GM12878 (cell line): ENCODE measurements at regions not wholly inside any gene's neighbourhood (a gene's known extent, or its start where the extent isn't known, plus 50 kb on each side); places are given as distances from the start of the nearest gene placed in this dataset.

Experiments used
- ATAC-seq: fragments of 200-7000 bp; cut with Tn5 transposase; 3 replicates; pipeline ENCODE4 v1.9.1; 2020; ENCODE audit warnings: mild to moderate bottlenecking, moderate library complexity
- BruUV-seq: library from RNA; stranded (reverse); fragments of 400-500 nt; replicated peaks from 2 replicates; lab custom pipeline; 2021; lab: Mats Ljungman, UMichigan
- CTCF ChIA-PET: fragments of 300-600 bp; sonication (Branson Sonifier 250); formaldehyde crosslinking; extraction: SDS; loops from one replicate; lab custom pipeline; 2021; ENCODE audit warnings: inconsistent platforms; lab: Yijun Ruan, JAX
- POLR2A ChIA-PET: fragments of 350-600 bp; formaldehyde crosslinking; extraction: SDS; loops from one replicate; lab custom pipeline; 2021; ENCODE audit warnings: inconsistent platforms; lab: Charles Lee
- RAD21 ChIA-PET: fragments of 300-600 bp; sonication (Branson Sonifier 250); formaldehyde crosslinking; loops from one replicate; lab custom pipeline; 2023; ENCODE audit warnings: antibody characterized with exemption; ENCODE audit not compliant: unreplicated experiment; lab: Charles Lee
- SMC1A ChIA-PET: fragments of 300-600 bp; sonication (Branson Sonifier 250); formaldehyde crosslinking; loops from one replicate; lab custom pipeline; 2023; ENCODE audit not compliant: unreplicated experiment, uncharacterized antibody; lab: Charles Lee
- DNase-seq: peaks from one replicate; pipeline ENCODE4 v3.0.0-alpha.2; 2011; ENCODE audit warnings: low read depth, low spot score
- FAIRE-seq: peaks from 3 replicates; lab custom pipeline; 2011; peaks lifted over from hg19 to GRCh38; lab: Jason Lieb, UNC
- H2AFZ ChIP-seq: 2 replicates; pipeline ENCODE4 v1.6.0; 2011; ENCODE audit warnings: low read depth, low read length, control low read depth; ENCODE audit not compliant: control insufficient read depth
- H3K27ac ChIP-seq: 2 replicates; pipeline ENCODE4 v1.5.1; 2011; ENCODE audit warnings: control low read depth; ENCODE audit not compliant: control insufficient read depth, insufficient read depth
- H3K27me3 ChIP-seq, 2 experiments: replicated peaks in 1 of 2; 2 replicates each; pipeline versions ENCODE4 v1.6.0 to v1.6.1; 2011; ENCODE audit warnings: low read length in 1 of 2; ENCODE audit not compliant: control insufficient read depth in 2 of 2, insufficient read depth in 2 of 2
- H3K36me3 ChIP-seq, 2 experiments: 2 replicates each; pipeline ENCODE4 v1.5.1; 2011; ENCODE audit warnings: low read length in 1 of 2; ENCODE audit not compliant: control insufficient read depth in 2 of 2, insufficient read depth in 2 of 2
- H3K4me1 ChIP-seq: 2 replicates; pipeline ENCODE4 v1.6.1; 2011; ENCODE audit warnings: mild to moderate bottlenecking, low read length, moderate library complexity, mixed read lengths; ENCODE audit not compliant: control insufficient read depth, insufficient read depth
- H3K4me2 ChIP-seq: 2 replicates; pipeline ENCODE4 v1.6.0; 2011; ENCODE audit warnings: control low read depth; ENCODE audit not compliant: control insufficient read depth, insufficient read depth
- H3K4me3 ChIP-seq: fragments of 200-600 bp; sonication (generic); 2 replicates; pipeline ENCODE4 v1.5.1; 2016
- H3K79me2 ChIP-seq: 2 replicates; pipeline ENCODE4 v1.6.0; 2011; ENCODE audit warnings: low read length; ENCODE audit not compliant: control insufficient read depth, insufficient read depth
- H3K9ac ChIP-seq: 2 replicates; pipeline ENCODE4 v1.8.0; 2011; ENCODE audit warnings: low read length, control low read depth, mixed read lengths; ENCODE audit not compliant: control insufficient read depth, insufficient read depth
- H3K9me3 ChIP-seq: replicated peaks from 3 replicates; pipeline ENCODE4 v1.5.1; 2011; ENCODE audit warnings: mild to moderate bottlenecking, low read length; ENCODE audit not compliant: control insufficient read depth, insufficient read depth
- H4K20me1 ChIP-seq: 2 replicates; pipeline ENCODE4 v1.6.0; 2011; ENCODE audit not compliant: control insufficient read depth, insufficient read depth
- ATF7 ChIP-seq: fragments of 450-650 bp; IDR thresholded peaks from 2 replicates; pipeline ENCODE4 v1.6.1; 2016; ENCODE audit warnings: low read depth, mild to moderate bottlenecking
- KLF5 ChIP-seq: fragments of 450-650 bp; IDR thresholded peaks from 2 replicates; pipeline ENCODE4 v1.6.1; 2014; ENCODE audit warnings: mild to moderate bottlenecking; ENCODE audit not compliant: partially characterized antibody
- MTA2 ChIP-seq: fragments of 450-650 bp; IDR thresholded peaks from 2 replicates; pipeline ENCODE4 v1.6.1; 2016; ENCODE audit warnings: low read depth, mild to moderate bottlenecking, moderate library complexity
- WGBS: methylation state at CpG from one replicate; pipeline ENCODE4 v1.1.6; 2016; ENCODE audit warnings: low lambda C conversion rate; ENCODE audit not compliant: insufficient replicate concordance, insufficient coverage; ENCODE audit errors: missing lambda C conversion rate; 5-methylcytosine and 5-hydroxymethylcytosine counted together
- in situ Hi-C: fragments of 300-500 bp; cut with MboI; formaldehyde crosslinking; loops from 9 replicates; pipeline ENCODE4 v1.14.3; 2018; ENCODE audit warnings: mixed read lengths
- intact Hi-C: fragments of 100-400 bp; cut with micrococcal nuclease; formaldehyde crosslinking; loops from one replicate; pipeline ENCODE4 v1.14.2; 2022; ENCODE audit not compliant: unreplicated experiment

DNA sequence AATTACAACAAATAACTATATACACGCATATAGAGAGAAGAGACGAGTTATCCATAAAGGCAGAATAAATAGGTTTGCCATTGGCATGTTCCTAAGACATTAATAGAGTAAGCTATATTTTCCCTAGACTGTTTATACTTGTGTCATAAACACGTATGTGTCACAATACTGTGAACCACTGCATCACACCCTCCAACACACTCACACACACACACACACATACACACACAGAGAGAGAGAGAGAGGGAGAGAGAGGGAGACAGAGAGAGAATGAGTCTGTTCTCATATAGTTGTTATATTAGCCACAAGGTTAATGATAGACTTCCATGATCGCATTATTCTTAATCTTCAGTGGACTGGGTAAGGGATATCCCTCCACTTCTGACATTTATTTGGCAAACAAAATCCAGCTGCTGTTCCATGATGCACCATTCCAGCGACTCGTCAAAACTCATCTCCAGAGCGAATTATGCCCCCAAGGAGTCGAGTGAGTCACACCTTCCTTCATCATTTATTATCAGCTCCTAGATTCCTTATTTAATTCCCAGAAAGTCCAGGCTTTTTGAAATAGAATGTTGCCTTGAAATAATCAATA lies 82.8 kb upstream of the HIVEP1 start:
- no peak for FAIRE-seq
- no peak for ATAC-seq
- Histone ChIP-seq H4K20me1 (no peaks in the 10 kb centered on the region), H2AFZ (no peak overlapping the region), H3K9me3 (no peaks in the 10 kb centered on the region; the same call in 2 of the 3 replicates), H3K4me1 (no peaks in the 10 kb centered on the region), H3K4me3 (no peak overlapping the region), H3K79me2 (no peaks in the 10 kb centered on the region), H3K27ac (no peak overlapping the region), H3K4me2 (no peak overlapping the region), H3K9ac (no peak overlapping the region), H3K27me3 (no peaks in the 10 kb centered on the region), H3K36me3 (no peaks in the 10 kb centered on the region)
- 75% methylated on average over 8 of the region's 8 CpGs for WGBS
- intact Hi-C loops = no loop called here
- no peak for TF ChIP-seq KLF5
- ChIA-PET SMC1A (interaction anchor here (0.8 to 3.4 kb wide), 4 partner anchors 11 to 230 kb away, joined by 3 to 14 read pairs (median 4); no protein-coding TSS in a partner anchor), CTCF (interaction anchor here (1.4 kb wide), 1 partner anchor 18 kb away, joined by 3 read pairs; no protein-coding TSS in a partner anchor), POLR2A (no interaction called here), RAD21 (no interaction called here)
- in situ Hi-C loops = no loop called here
- no TSS peak for BruUV-seq
- no peak for DNase-seq

DNA sequence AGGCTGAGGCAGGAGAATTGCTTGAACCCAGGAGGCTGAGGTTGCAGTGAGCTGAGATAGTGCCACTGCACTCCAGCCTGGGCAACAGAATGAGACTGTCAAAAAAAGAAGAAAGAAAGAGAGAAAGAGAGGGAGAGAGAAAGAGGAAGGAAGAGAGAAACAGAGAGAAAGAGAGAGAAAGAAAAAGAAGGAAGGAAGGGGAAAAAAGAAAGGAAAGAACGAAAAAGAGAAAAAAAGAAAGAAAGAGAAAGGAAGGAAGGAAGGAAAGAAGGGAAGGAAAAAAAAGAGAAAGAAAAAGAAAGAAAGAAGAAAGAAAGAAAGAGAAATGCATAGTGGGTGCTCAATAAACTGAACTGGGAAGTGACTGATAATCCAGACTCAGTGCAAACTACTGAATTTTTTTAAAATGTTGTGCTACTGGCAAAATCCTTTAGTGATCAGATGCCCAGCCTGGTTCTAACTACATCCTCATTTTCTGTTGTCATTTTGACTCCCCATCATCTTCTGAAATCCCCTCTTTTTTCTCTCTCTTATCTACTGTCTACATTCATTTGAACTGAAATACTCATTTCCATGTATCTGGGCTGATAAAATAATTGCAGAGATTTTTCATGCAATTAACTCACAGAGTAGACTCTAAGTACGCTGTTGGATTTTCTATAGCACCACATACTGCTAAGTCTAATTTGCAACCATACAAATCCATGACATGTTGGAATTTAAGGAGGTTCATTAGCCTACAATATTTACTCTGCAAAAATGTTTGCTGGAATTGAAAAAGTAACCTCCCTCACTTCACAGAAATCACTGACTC lies 85.3 kb upstream of the HIVEP1 start:
- no peak overlapping the region for H3K9ac ChIP-seq
- RAD21 ChIA-PET = no interaction called here
- in situ Hi-C loops = no loop called here
- FAIRE-seq (no peak), DNase-seq (no peak), ATAC-seq (no peak)
- H3K27ac ChIP-seq = no peak overlapping the region
- POLR2A ChIA-PET = no interaction called here
- no peaks in the 10 kb centered on the region for H3K9me3 ChIP-seq
- no peak overlapping the region for H3K4me2 ChIP-seq
- no peaks in the 10 kb centered on the region for H3K27me3 ChIP-seq
- H3K4me1 ChIP-seq = no peaks in the 10 kb centered on the region
- H3K36me3 ChIP-seq = no peaks in the 10 kb centered on the region
- TF ChIP-seq ATF7 (no peak), MTA2 (0 out of 2 replicates have a peak, but pooled peaks have one; percentile 17)
- no peak overlapping the region for H2AFZ ChIP-seq
- H3K4me3 ChIP-seq = no peak overlapping the region
- SMC1A ChIA-PET = interaction anchor here (1.0 kb wide), 1 partner anchor 49 kb away, joined by 3 read pairs; no protein-coding TSS in a partner anchor
- no peaks in the 10 kb centered on the region for H4K20me1 ChIP-seq
- 26% methylated on average over 2 of the region's 2 CpGs for WGBS
- intact Hi-C loops = no loop called here
- no peaks in the 10 kb centered on the region for H3K79me2 ChIP-seq
- BruUV-seq = no TSS peak
- CTCF ChIA-PET = no interaction called here
